ENCODE measurements at regions not wholly inside any gene's neighbourhood (a gene's known extent, or its start where the extent isn't known, plus 50 kb on each side); places are given as distances from the start of the nearest gene placed in this dataset.

DNA sequence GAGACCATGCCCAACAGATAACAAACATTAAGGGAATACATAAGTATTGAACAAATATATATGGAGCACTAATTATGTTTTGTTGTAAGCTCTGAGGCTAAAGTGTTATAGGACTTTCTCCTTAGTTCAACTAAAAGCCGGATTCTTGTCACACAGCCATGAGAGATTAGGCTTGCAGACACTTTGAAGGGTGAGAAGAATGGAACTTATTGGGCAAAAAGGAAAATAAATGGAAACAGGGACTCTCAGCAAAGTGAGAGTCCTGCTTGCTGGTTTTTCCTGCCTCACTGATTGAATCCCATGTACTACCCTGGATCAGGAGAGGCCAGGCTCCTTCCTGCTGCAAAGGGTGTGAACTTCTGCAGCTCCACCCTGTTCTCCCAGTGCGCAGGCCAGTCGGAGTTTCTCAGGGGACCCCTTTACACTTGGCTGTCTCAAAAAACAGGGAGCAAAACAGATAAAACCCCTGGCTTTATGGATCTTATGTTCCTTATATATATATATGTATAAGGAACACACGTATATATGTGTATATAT is 77.1 kb upstream of the FUT8 start:
- H3K4me1 ChIP-seq (ENCODE audit: insufficient read depth, low read length) = peaks cover 17% of the 10 kb centered on the region
- BruUV-seq (replicated peaks) = no TSS peak
- ATAC-seq = no peak
- no peaks in the 10 kb centered on the region for H3K9me3 ChIP-seq (ENCODE audit: low read length)
- no peak overlapping the region for H3K27ac ChIP-seq (ENCODE audit: extremely low read length, insufficient read depth, low read length)
- in situ Hi-C loops (cut with HindIII; ENCODE audit: extremely low pct_ligation_motif_present, low pct_unique_long_range_greater_than_20kb) = no loop called here
- intact Hi-C loops (cut with micrococcal nuclease; ENCODE audit: unreplicated experiment) = no loop called here
- no peak for DNase-seq (ENCODE audit: low spot score)
- no peaks in the 10 kb centered on the region for H4K20me1 ChIP-seq (ENCODE audit: insufficient read depth, low read length)
- TF ChIP-seq RFXAP (CRISPR knock-in tag; IDR thresholded peaks at IDR 0.05; ENCODE audit: borderline replicate concordance) (no peak), DR1 (CRISPR knock-in tag; IDR thresholded peaks at IDR 0.05) (no peak), ZNF326 (CRISPR knock-in tag; IDR thresholded peaks at IDR 0.05; ENCODE audit: borderline replicate concordance) (no peak), FOXA1 (IDR thresholded peaks at IDR 0.05) (no peak), FOXA1 (CRISPR knock-in tag; IDR thresholded peaks at IDR 0.05) (no peak), POLR2A (IDR thresholded peaks at IDR 0.05; ENCODE audit: insufficient read depth in 1 of 2, low read depth in 2 of 2, low read length in 2 of 2) (no peak)
- TF ChIP-seq, protein P1, sequence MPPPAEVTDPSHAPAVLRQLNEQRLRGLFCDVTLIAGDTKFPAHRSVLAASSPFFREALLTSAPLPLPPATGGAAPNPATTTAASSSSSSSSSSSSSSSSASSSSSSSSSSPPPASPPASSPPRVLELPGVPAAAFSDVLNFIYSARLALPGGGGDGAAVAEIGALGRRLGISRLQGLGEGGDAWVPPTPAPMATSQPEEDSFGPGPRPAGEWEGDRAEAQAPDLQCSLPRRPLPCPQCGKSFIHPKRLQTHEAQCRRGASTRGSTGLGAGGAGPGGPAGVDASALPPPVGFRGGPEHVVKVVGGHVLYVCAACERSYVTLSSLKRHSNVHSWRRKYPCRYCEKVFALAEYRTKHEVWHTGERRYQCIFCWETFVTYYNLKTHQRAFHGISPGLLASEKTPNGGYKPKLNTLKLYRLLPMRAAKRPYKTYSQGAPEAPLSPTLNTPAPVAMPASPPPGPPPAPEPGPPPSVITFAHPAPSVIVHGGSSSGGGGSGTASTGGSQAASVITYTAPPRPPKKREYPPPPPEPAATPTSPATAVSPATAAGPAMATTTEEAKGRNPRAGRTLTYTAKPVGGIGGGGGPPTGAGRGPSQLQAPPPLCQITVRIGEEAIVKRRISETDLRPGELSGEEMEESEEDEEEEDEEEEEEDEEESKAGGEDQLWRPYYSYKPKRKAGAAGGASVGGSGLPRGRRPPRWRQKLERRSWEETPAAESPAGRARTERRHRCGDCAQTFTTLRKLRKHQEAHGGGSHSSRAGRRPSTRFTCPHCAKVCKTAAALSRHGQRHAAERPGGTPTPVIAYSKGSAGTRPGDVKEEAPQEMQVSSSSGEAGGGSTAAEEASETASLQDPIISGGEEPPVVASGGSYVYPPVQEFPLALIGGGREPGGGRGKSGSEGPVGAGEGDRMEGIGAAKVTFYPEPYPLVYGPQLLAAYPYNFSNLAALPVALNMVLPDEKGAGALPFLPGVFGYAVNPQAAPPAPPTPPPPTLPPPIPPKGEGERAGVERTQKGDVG (CRISPR knock-in tag; IDR thresholded peaks at IDR 0.05; ENCODE audit: borderline replicate concordance) = no peak
- TF ChIP-seq, protein P2, sequence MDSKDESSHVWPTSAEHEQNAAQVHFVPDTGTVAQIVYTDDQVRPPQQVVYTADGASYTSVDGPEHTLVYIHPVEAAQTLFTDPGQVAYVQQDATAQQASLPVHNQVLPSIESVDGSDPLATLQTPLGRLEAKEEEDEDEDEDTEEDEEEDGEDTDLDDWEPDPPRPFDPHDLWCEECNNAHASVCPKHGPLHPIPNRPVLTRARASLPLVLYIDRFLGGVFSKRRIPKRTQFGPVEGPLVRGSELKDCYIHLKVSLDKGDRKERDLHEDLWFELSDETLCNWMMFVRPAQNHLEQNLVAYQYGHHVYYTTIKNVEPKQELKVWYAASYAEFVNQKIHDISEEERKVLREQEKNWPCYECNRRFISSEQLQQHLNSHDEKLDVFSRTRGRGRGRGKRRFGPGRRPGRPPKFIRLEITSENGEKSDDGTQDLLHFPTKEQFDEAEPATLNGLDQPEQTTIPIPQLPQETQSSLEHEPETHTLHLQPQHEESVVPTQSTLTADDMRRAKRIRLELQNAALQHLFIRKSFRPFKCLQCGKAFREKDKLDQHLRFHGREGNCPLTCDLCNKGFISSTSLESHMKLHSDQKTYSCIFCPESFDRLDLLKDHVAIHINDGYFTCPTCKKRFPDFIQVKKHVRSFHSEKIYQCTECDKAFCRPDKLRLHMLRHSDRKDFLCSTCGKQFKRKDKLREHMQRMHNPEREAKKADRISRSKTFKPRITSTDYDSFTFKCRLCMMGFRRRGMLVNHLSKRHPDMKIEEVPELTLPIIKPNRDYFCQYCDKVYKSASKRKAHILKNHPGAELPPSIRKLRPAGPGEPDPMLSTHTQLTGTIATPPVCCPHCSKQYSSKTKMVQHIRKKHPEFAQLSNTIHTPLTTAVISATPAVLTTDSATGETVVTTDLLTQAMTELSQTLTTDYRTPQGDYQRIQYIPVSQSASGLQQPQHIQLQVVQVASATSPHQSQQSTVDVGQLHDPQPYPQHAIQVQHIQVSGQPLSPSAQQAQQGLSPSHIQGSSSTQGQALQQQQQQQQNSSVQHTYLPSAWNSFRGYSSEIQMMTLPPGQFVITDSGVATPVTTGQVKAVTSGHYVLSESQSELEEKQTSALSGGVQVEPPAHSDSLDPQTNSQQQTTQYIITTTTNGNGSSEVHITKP (CRISPR knock-in tag; IDR thresholded peaks at IDR 0.05; ENCODE audit: low read depth) = no peak
- TF ChIP-seq, protein P3, sequence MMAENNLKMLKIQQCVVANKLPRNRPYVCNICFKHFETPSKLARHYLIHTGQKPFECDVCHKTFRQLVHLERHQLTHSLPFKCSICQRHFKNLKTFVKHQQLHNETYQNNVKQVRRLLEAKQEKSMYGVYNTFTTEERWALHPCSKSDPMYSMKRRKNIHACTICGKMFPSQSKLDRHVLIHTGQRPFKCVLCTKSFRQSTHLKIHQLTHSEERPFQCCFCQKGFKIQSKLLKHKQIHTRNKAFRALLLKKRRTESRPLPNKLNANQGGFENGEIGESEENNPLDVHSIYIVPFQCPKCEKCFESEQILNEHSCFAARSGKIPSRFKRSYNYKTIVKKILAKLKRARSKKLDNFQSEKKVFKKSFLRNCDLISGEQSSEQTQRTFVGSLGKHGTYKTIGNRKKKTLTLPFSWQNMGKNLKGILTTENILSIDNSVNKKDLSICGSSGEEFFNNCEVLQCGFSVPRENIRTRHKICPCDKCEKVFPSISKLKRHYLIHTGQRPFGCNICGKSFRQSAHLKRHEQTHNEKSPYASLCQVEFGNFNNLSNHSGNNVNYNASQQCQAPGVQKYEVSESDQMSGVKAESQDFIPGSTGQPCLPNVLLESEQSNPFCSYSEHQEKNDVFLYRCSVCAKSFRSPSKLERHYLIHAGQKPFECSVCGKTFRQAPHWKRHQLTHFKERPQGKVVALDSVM (CRISPR knock-in tag; IDR thresholded peaks at IDR 0.05) = no peak
- peaks cover 0 to 8% of the 10 kb centered on the region in 2 experiments; a peak in 2 of 5 replicates for H3K27me3 ChIP-seq (ENCODE audit: control insufficient read depth in 1 of 2, insufficient read depth in 2 of 2, low read length in 2 of 2)
- H3K36me3 ChIP-seq (replicated peaks in 1 of 2; ENCODE audit: control insufficient read depth in 1 of 2, insufficient read depth in 2 of 2, low read length in 2 of 2) = no peaks in the 10 kb centered on the region
- H3K79me2 ChIP-seq (ENCODE audit: insufficient read depth, low read length) = no peaks in the 10 kb centered on the region
- no peak overlapping the region for H3K9ac ChIP-seq (ENCODE audit: insufficient read depth, low read depth, low read length)
- H2AFZ ChIP-seq (ENCODE audit: low read length) = no peak overlapping the region
- no peak for FAIRE-seq
- no peak overlapping the region for H3K4me3 ChIP-seq (replicated peaks in 1 of 3; ENCODE audit: insufficient read depth in 1 of 3, low read depth in 2 of 3, low read length in 3 of 3)
- peak overlapping the region; percentile 46 for H3K4me2 ChIP-seq (ENCODE audit: low read depth, low read length)
- 35% methylated on average over 4 of the region's 4 CpGs for WGBS (ENCODE audit: low lambda C conversion rate)
- POLR2A ChIA-PET = interaction anchor here (1.0 kb wide), 1 partner anchor 76 kb away, joined by 3 read pairs; no protein-coding TSS in a partner anchor
- CTCF ChIA-PET (ENCODE audit: low intra/inter-chr PET ratio, low total read pairs) = no interaction called here
